ENCODE measurements at regions not wholly inside any gene's neighbourhood (a gene's known extent, or its start where the extent isn't known, plus 50 kb on each side); places are given as distances from the start of the nearest gene placed in this dataset.

DNA sequence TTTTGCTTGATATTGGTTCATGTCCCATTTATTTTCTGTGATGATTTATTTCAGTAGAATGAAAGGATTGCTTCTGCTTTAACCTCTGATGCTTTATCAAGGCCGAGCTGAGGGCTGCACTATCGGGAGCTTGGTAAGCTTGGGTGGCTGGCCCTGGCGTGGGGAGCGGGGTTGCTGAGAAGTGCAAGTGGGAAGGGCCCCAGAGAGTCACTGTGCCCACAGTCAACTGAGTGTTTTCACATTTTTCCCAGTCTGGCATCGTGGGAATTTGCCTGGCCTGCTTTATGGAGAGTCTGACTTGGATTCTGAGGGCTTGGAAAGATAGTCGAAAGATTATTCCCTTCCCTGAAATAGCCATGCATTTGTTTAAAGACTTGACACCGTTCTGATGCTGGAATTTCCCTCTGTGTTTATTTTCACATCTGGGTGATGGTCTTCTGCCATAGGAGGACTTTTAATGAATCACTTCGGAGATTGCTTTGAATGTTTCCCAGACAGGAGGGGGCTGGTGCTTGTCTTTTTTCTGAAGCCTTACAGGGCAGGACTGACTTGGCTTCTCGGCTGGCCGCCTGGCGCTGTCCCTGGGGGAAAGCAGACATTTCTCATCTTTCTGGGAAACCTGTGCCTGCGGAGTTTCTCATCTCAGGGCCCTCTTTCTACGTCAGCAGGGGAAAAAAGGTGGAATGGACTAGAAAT lies 139.0 kb downstream of the BOD1 start:
- in situ Hi-C loops (cut with HindIII; ENCODE audit: low pct_ligation_motif_present, low pct_unique_long_range_greater_than_20kb, low sequenced_read_pairs), result no loop called here
- no peak for DNase-seq

DNA sequence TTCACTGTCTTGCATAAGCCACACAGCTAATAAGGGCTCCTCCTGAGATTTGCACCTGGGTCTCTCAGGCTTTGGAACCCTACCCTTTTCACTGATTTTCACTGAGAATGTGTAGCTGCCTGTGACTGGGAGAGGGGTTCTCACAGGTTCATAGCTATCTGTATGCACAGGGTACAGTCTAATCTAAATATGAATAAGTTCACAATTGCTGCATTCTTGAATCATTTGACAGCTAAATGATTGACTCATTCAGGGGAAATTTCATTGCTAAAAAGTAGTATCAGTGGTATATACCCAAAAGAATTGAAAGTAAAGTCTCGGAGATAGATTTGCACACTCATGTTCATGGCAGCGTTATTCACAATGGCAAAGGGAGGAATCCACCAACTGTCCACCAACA lies 140.7 kb downstream of the BOD1 start:
- in situ Hi-C loops (cut with HindIII; ENCODE audit: low pct_ligation_motif_present, low pct_unique_long_range_greater_than_20kb, low sequenced_read_pairs), result no loop called here
- DNase-seq, result no peak

DNA sequence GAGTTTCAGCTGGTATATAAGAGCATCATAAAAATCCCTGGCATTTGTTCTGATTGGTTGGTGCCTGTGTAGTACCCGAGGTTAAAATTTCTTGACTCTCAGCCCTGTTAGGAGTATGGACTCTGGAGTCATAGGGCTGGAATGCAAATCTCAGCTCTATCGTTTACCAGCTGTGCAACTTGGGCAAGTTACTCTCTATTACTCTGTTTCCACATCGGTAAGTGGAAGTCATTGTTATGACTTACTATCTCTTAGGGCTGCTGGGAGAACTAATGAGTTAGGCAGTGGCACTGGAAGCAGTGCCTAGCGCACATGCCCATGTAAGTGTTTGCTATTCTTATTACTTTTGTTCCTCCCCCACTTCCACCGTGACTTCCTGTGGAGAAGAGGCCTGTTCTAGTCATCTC lies 141.6 kb downstream of the BOD1 start:
- DNase-seq, result no peak
- in situ Hi-C loops (cut with HindIII; ENCODE audit: low pct_ligation_motif_present, low pct_unique_long_range_greater_than_20kb, low sequenced_read_pairs), result no loop called here

DNA sequence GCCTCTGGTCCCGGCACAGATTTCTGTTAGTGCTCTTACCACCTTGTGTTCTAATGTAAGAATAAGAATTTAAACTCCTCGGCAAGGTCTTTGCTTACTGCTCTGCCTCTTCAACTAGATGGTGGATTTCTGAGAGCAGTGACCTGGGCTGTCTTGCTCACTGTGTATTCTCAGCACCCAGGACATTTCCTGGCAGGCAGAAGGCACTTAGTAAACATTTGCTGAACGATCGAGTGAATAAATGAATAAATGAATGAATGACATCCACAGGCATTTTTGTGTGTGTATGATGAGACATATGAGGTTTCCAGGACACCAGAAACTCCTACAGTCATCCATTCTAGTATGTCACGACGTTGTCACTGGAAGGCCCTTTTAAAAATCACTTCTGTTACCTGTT lies 143.2 kb downstream of the BOD1 start:
- in situ Hi-C loops (cut with HindIII; ENCODE audit: low pct_ligation_motif_present, low pct_unique_long_range_greater_than_20kb, low sequenced_read_pairs), result no loop called here

DNA sequence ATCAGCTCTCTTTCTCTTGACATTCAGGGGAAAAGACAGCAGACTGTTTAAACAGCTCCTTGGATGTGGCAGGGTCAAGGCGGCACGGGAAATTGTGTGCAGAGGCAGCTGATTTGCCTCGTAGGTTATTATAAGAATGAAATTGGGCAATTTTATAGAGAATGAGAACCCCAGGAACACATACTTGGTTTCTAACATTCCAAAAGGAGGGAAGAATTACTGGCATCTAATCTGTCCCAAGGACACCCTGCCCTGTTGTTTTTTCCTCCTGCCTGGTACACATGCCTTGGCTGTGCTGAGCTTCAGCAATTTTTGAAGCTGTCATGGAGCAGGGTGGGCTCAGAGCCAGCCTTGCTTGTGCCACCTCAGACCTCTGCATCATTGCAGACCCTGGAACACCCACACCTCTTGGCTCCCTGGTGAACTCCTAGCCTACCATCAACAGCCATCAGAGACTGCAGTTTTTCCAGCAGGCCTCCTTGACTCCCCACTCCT lies 143.6 kb downstream of the BOD1 start:
- DNase-seq, result no peak
- in situ Hi-C loops (cut with HindIII; ENCODE audit: low pct_ligation_motif_present, low pct_unique_long_range_greater_than_20kb, low sequenced_read_pairs), result no loop called here

More for the DNA sequence above, 143.2 kb downstream of the BOD1 start:
- no peak for DNase-seq

DNA sequence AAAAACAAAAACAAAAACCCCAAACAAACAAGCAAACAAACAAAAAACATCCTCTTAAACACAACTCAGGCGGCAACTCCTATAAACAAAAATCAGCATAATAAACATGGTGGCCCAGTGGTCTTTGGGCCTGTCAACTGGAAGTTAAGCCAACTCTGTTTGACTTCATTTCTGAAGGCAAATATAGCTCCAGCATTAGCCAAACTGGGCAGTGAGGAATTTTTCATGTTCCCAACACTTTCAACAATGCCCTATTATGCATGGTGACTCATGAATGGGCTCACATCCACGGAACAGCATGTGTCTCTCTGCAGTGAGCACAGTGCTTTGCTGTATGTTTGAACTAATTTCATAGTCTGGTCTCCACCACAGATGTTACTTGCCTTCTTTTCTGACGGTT lies 143.9 kb upstream of the STC2 start:
- peak; percentile 60 for DNase-seq
- in situ Hi-C loops (cut with HindIII; ENCODE audit: low pct_ligation_motif_present, low pct_unique_long_range_greater_than_20kb, low sequenced_read_pairs), result no loop called here

DNA sequence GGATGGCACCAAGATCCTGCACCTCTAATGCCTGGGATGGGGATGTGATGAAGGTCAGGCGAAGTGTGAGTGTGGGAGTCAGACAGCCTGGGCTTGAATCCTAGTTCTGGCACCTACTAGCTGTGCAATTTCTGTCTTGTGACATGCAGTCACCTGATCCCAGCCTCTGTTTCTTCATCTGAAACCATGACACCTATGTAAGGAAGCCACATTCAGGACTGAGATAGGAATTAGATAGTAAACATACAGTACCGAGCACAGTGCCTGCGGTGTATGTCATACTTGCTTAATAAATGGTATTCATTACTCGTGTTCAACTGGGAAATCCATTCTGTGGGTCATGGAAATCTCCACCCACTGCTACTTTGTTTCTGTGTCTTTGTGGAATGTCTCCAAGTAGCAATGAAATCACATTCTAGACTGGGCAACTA lies 140.6 kb upstream of the STC2 start:
- in situ Hi-C loops (cut with HindIII; ENCODE audit: low pct_ligation_motif_present, low pct_unique_long_range_greater_than_20kb, low sequenced_read_pairs), result no loop called here
- DNase-seq, result no peak

DNA sequence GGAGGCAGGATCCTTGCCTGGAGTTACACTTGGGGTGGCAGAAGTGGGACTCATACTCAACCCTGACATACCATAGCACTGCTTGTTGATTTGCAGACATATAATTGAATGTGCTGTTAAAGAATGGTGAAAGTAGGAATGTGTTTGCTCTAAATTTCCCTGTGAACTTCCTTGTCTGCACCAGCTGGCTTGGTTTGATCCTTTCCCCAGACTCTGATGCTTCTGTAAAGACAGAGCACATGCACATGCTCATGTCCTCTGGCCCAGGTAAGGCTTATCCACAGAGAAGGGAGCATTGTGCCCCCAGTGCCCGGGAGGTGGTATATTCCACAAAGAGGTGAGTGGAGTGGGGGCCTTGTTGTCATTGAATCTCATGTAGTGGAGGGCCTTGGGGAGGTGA lies 138.0 kb upstream of the STC2 start:
- no peak for DNase-seq
- in situ Hi-C loops (cut with HindIII; ENCODE audit: low pct_ligation_motif_present, low pct_unique_long_range_greater_than_20kb, low sequenced_read_pairs), result no loop called here

DNA sequence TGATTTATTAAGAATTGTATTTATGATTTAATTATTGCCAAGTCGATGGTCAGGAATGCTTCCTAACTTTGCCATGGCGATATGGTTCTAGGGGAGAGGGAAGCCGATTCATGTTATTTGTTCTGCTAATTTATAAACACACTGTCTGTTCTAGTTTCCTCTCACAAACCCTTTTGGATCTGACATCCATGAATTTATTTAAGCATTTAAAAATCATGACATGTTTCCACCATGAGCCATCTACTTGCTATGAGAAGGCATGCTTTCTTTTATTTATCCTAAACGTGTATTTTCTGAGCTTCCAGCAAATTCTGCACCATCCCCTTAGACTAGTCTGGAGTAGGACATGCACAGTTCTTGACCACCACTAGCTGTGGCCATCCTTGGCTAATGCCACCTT lies 136.6 kb upstream of the STC2 start:
- DNase-seq, result no peak
- in situ Hi-C loops (cut with HindIII; ENCODE audit: low pct_ligation_motif_present, low pct_unique_long_range_greater_than_20kb, low sequenced_read_pairs), result no loop called here

DNA sequence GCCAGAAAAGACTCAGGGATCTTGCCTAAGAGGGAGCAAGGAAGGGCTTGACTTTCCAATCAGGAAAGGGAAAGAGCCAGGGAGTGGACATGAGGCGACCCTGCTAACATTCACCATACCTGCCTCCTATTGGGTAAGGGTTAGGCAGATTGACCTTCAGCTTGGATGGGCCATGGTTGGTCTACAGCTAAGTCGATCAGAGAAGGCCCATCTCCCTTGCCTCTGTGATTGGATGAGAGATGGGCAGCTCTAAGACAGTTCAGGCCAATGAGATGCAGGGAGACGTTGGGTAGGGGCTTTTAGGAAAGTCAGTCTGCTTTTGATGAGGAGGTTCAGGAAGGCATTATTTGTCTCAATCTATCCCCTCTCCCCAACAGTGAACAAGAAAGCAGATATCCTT lies 135.0 kb upstream of the STC2 start:
- in situ Hi-C loops (cut with HindIII; ENCODE audit: low pct_ligation_motif_present, low pct_unique_long_range_greater_than_20kb, low sequenced_read_pairs), result no loop called here
- no peak for DNase-seq

DNA sequence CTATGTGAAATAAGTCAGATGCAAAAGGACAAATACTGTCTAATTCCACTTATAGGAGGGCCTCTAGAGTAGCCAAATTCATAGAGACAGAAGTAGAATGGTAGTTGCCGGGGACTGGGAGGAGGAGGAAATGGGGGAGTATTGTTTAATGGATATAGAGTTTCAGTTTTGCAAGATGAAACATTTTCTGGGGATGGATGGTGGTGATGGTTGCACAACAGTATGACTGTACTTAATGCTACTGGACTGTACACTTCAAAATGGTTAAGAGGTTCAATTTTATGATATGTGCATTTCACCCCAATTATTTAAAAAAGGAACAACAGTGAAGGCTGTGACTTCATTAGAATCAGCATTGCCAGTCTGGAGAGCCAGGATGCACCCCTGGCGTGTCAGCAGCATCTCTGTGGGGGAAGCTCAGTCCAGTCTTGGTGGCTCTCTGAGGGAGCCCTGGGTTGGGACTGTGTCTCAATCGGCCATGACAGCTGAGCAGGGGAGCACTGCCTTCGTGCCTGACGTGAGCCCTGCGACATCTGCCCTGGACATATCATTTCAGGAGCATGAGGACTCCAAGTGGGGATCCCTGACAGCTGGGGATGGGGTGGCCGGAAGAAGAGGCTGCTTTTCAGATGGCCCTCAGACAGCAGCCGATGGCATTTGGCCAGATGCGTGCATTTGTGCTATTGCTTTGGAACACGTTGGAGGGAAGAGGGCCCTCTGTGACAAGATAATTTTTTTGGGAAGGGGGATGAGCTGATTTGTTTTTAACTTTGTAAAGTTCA lies 130.8 kb upstream of the STC2 start:
- in situ Hi-C loops (cut with HindIII; ENCODE audit: low pct_ligation_motif_present, low pct_unique_long_range_greater_than_20kb, low sequenced_read_pairs), result no loop called here
- DNase-seq, result no peak

DNA sequence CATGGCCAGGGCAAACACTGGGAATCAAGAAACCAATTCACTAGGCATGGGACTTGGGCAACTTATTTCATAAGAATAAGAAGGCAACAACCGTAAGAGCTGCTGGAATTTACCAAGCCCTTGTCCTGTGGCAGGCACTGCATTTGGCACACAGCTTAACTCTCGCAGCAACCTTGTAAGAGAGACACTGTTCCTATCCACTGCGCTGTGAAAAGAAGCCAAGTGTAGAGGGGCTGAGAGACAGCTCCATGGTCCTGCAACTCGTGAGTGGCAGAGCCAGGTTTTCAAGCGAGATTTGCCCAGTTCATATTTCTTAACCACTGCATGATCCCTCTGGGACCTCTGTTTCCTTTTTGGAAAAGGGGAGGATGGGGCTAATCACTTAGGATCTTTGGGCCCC lies 129.3 kb upstream of the STC2 start:
- no peak for DNase-seq
- in situ Hi-C loops (cut with HindIII; ENCODE audit: low pct_ligation_motif_present, low pct_unique_long_range_greater_than_20kb, low sequenced_read_pairs), result no loop called here

DNA sequence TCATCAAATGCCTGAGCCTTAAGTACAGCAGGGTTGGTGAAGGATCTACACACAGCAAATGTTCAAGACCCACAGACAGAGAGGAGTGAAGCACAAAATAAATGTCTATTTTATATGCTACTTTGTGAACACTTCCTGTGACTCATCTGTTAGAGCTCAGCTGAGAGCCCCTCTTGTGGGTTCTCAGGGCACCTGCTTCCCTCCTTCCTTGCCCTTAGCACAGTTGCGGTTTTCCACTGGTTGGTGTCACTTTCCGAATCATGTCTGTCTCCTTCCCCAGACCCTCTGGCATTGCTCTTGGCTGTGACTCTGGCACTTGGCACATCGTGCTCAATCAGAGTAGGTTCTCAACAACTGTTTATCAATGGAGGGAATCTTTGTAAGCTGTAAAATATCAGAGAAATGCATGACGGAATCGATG lies 128.5 kb upstream of the STC2 start:
- DNase-seq, result no peak
- in situ Hi-C loops (cut with HindIII; ENCODE audit: low pct_ligation_motif_present, low pct_unique_long_range_greater_than_20kb, low sequenced_read_pairs), result no loop called here

DNA sequence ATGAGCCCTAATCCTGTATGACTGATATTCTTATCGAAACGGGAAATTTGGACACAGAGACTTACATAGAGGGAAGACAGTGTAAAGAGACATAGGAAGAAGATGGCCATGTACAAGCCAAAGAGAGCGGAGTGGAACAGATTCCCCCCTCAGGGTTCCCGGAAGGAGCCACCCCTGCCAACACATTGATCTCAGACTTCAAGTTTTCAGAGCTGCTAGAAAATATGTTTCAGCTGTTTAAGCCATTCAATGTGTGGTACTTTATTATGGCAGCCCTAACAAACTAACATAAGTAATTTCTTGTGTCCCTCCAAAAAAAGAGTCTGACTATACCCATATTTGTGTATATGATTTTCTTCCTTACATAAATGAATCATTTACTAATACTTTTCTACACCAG lies 128.0 kb upstream of the STC2 start:
- DNase-seq, result no peak
- in situ Hi-C loops (cut with HindIII; ENCODE audit: low pct_ligation_motif_present, low pct_unique_long_range_greater_than_20kb, low sequenced_read_pairs), result no loop called here

DNA sequence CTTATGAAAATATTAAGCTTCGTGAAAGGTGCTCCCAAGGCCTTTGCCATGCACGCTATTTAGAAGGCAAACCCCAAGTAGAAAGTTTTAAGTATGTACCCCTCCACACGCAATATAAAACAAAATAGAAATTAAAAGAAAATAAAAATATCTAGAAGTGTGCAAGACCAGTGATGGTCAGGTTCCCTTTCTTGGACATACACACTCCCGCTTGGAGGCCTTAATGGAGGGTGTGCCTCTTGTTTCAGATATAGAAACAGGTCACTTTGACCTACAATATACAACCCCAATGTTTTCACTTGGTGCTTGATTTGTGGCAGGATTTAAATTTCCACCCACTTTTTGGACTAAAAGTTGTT lies 127.4 kb upstream of the STC2 start:
- in situ Hi-C loops (cut with HindIII; ENCODE audit: low pct_ligation_motif_present, low pct_unique_long_range_greater_than_20kb, low sequenced_read_pairs), result no loop called here
- DNase-seq, result no peak

DNA sequence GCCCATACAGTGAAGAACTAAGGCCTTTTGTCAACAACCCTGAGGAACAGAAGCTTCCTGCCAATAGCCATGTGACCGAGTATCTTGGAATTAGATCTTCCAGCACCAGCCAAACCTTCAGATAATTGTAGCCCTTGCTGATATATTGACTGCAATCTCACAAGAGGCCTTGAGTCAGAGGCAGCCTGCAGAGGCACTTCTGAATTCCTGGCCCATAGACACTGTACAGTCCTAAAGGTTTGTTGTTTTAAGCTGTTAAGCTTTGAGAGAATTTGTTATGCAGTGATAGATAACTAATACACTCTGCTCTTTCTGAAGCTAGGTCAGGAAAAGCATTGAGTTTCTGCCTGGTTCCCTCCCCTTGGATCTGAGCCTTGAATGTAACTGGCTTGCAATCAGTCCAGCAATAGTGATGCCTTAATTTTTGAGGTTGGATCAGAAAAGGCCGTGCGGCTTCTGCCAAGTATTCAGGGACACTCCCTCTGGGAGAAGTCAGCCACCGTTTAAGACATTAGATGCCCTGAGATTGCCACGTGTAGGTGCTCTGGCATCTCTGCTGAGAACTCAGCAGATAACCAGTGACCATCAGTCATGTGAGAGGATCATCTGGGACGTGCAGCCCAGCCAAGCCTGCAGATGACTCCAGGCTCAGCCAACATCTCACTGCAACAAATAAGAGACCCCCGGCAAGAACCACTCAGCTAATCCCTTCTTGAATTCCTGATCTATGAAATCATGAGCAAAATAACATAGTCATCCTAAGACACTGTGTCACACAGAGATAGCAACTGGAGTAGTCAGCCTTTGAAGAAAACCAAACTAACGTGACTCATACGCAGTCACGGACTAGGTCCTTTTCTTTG lies 126.8 kb upstream of the STC2 start:
- in situ Hi-C loops (cut with HindIII; ENCODE audit: low pct_ligation_motif_present, low pct_unique_long_range_greater_than_20kb, low sequenced_read_pairs), result no loop called here

DNA sequence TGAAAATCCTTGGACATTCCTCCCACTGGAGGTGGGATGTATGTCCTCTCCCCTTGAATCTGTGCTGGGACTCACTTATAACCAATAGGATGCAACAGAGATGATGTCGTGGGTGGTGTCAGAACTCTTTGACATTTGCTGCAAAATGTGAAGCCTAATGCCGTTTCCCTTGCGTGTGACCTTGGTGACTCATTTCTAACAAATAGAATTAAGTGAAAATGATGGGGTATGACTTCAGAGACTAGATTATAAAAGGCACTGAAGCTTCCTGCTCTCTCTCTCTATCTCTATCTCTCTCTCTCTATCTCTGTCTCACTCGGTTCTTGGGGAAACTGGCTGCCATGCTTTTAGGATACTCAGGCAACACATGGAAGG lies 126.1 kb upstream of the STC2 start:
- in situ Hi-C loops (cut with HindIII; ENCODE audit: low pct_ligation_motif_present, low pct_unique_long_range_greater_than_20kb, low sequenced_read_pairs), result no loop called here

More for the DNA sequence above, 126.8 kb upstream of the STC2 start:
- peak; percentile 97 for DNase-seq

DNA sequence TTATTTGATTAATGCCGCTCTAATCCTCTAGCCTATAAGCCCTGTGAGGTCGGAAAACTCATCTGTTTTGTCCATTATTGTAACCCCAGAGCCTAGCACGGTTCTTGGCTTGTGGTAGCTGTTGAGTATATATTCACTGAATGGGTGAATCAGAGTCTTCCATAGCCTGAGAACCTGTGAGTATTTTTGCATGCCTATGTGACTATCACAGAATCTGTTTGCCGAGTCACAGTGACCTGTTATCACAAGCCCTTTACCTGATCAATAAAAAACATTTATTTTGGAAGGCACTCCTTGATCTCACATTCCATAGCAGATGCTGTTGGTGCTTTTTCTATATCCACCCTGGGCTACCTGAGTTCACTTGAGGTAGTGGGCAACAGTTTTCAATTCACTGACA lies 125.0 kb upstream of the STC2 start:
- in situ Hi-C loops (cut with HindIII; ENCODE audit: low pct_ligation_motif_present, low pct_unique_long_range_greater_than_20kb, low sequenced_read_pairs), result no loop called here
- no peak for DNase-seq

More for the DNA sequence above, 126.1 kb upstream of the STC2 start:
- DNase-seq, result peak; percentile 21
